NCI-H2196 (cell line): ENCODE measurements at regions not wholly inside any gene's neighbourhood (a gene's known extent, or its start where the extent isn't known, plus 50 kb on each side); places are given as distances from the start of the nearest gene placed in this dataset.
"Not testable (repeated sequence)": the region's sequence is repeated elsewhere in the genome, so short reads cannot be mapped to it uniquely, and the experiment has no call there.

Experiments
- DNase-seq: peaks from one replicate; lab custom pipeline; 2025; ENCODE audit not compliant: unreplicated experiment; lab: John Stamatoyannopoulos, UW

DNA sequence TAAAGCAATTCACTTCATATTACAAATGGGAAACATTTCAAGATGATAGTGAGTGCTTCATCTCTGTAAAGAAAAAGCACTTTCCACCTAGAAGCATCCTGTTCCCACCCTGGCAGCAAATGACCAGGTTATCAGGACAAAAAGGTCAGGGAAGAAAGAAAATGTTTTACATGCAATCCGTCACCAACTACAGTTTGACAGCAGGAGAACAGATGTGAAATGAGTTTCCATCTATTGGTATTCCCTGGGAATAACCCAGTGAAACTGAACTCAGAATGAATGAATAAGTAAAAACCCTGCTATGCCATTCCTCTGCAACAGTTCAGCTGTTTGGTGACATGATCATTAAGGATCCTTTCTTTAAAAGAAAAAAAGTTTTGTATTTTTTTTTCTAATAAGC lies 67.6 kb downstream of the HTR1A start:
- DNase-seq: no peak

DNA sequence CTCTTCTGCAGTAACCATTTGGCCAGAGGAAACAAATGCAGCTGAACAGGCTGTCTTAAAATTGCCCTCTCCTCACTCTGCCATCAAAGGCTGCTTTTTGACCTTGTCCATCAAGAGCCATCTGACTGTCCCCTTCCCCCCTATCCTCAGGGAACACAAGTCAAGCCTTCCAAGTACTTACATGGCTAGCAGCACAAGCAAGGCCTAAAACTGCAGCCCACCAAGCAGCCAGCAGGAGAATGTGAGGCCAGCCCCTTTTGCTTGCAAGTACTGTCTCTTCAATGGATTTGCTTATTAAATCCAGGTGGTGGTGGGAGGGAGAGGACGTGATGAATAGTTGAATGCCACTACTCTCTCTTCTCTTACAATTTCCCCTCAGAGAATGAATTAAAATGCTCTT lies 83.5 kb downstream of the HTR1A start:
- DNase-seq: no peak

DNA sequence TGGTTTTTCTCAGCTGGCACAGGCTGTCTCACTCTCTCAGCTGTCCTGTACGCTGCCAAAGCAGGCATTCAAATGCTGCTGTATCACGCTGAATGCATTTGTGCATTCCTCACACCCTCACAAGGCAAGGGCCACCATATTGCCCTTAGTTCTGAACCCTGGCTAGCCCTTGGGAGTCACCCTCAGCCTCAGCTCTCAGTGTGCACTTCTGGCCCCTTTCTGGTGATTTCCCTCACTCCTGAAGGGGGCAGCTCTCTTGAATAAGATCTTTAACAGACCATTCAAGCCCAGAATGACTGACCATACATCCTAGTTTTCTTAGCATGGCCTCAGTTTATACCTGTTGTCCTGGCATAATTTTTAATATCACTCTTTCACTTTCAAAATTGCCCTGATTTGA lies 84.3 kb downstream of the HTR1A start:
- DNase-seq: no peak

DNA sequence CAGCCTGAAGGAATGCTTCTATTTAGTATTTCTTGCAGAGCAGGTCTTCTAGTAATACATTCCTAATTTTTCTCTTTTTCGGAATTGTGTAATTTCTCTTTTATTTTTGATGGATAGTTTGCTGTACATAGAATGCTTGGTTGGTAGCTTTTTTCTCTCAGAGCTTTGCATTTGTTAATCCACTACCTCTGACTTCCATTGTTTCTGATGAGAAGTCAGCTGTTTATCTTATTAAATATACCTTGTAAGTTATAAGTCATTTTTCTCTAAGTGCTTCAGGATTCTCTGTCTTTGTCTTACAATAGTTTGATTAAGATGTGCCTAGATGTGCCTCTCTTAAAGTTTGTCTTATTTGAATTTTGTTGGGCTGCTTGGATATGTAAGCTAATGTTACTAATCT lies 101.9 kb downstream of the HTR1A start:
- no peak for DNase-seq

DNA sequence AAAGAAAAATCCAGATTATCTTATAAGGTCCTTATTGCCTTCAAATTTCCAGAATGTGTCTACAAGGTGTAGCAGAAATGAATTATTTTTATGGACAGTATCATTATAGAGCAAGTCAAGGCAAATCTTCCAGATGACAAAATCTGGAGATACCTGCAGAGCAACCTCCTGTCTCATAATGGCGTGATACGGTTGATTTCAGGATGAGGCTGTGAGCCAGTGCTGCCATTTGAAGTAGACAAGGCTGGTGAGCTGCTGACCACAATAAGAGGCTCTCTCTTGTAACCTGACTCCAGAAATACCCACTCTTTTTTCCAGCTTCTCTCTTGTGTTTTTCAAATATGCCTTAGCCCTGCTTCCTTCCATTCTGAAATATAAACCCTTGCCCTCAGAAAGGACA lies 108.2 kb downstream of the HTR1A start:
- DNase-seq: no peak

DNA sequence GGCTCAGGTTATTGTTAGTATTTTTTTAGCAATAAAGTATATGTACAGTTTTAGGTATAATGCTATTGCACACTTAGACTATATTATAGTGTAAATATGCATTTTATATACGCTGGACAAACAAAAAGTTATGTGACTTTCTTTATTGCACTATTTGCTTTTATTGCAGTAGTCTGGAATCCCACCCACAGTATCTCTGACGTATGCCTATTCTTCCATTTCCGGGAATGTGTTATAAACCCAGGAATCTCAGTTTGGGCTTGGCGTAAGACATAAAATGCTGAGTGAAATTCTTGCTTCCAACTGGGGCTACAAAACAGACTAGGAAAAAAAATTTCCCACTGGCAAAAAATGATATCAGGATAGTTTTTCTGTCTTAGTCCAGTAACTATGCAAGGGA lies 119.1 kb downstream of the HTR1A start:
- no peak for DNase-seq

DNA sequence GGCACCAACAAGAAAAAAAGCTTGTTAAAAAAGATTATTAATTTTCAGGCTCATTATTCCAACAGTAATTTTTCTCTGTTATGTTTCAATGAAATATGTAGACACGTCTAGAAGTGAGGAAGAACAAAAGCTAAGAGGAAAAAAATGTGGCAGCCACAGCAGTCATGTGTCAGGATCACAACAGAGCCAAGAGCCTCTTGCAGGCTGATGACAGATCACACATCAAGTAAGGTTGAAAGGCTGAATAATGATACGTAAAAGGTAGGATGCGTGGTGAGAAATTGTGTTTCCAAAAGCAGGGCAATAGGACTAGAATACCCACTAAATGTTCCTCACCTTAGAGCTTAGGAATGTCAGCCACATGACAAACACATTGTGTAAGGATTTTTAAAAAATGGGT lies 124.8 kb downstream of the HTR1A start:
- no peak for DNase-seq

DNA sequence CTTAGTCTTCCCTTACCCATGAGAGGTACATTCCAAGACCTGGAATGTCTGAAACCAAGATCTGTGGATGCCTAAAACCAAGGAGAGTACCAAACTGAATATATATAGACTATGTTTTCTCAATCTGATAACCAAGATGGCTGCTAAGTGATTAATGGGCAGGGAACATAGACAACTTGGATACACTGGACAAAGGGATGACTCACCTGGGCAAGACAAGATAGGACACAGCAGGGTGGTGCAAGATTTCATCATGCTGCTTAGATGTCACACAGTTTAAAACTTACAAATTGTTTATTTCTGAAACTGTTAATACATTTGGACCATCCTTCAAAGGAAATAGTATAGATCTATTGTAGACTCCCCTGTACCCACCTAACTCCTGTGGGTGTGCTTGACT lies 130.9 kb downstream of the HTR1A start:
- DNase-seq: no peak

DNA sequence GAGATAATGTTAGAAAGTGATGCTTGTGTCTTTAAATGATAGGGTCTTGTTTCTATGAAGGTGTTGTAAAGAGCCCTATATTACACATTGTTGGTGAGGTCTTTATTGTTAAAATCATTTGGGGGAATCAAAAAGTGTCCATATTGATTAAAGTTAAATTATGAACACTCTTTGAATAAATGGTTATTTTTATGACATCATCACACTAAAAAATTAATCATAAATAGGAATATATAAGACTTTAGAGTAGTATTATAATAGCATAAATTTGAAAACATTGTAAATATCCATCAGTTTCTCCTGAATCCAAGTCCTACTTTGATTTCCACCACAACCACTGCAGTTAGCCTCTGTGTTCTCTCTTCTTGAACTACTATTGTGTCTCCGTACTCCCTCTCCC lies 136.3 kb downstream of the HTR1A start:
- no peak for DNase-seq

DNA sequence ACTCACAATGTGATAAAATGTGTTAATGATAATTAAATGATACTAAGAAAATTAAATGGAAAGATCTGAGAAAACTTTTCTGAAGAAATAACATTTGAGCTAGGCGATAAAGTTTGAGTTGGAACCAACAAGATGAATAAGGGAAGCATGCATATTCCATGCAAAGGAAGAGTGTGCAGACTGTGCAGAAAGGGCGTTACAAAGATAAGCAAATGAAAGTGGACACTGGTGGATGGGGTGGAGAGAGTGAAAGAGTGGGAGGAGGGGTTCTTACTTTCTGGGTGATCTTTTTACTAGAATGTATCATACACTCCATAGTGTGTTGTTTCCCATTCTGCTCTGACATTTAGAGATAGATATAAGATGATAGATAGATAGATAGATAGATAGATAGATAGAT lies 138.7 kb downstream of the HTR1A start:
- DNase-seq: no peak

DNA sequence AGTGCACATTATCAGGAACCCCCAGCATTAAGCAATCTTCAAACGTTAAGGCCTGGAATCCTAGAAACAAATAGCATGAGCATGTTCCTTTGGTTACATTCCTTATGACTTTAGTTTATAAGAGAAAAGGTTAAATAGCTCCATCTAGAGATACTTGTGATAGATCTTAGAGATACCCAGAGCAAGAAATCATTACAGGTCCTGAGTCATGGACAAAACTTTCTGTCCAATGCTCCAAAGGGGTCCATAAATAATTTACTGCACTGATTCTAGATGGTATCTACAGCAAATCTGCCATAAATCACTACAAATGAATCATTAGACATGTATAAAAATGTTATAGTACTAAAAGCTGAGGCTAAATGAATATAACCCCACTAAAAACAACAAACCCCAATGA lies 139.6 kb downstream of the HTR1A start:
- DNase-seq: no peak

DNA sequence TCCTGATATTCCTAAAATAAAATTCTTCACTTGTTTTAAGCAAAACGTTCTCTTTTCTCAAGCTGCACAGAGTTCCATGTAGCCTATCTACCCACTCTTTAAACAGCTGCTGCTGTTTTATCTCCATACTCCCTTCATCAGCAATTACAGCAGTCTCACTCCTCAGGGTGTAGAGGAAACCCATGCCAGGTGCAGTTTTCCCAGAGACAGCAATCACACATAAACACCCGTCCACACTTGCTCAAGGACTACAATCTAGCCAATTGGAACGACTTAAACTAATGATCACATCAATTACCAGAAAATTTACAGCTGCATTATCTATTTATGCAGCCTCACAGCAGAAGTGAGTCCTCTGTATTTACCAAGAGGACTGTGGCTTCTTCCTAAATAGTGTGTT lies 141.7 kb downstream of the HTR1A start:
- DNase-seq: no peak

DNA sequence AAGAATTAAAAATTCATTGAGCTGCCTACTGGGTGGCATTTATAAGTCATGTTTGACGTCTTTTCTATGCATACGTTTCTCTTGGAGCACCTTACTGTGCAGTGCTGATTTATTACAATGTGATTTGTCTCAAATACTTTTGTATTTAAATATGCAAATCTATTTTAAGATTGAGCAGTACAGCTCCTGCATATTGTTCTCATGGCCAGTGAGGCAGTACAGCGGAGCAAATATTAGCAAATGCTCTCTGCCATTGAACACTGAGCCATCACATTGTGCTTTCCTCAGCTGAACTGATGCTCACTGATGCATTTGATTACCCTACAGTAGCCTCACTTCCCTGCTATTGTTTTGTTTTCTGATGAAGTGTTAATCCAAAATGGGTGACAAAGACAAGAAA lies 149.6 kb downstream of the HTR1A start:
- DNase-seq: no peak

DNA sequence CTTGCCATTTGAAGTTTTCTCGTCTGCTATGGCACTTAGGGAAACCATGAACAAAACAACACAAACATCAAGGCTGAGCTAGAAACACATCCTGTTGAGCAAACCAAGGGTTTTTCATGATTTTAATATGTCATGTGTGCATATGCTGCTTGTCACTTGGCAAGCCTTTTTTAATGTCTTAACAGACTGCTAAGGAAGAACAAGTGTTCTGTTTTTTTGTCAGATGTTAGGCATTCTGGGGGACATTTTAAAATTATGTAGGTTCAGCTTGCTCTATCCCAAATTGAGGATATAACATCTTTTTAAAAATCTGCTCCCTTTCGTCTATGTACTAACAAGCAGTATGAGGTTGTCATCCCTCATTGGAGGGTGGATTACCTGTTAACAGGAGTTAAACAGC lies 150.3 kb downstream of the HTR1A start:
- DNase-seq: no peak

DNA sequence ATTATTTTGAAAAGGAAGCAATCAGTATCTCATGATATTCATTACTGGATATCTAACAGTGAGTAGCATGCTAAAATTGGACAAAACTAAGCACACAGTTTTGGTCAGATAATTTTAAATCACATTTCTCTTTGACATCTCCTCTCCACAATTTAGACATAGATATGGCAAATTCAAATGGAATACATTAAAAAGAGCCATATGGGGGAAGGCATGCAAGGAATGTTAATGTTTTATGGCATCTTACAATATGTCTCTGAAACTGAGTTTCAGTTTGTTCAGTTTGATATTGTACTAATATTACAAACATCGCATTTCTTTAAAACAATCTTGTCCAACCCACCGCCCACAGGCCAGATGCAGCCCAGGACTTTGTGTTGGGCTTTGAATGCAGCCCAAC lies 151.0 kb downstream of the HTR1A start:
- DNase-seq: no peak

DNA sequence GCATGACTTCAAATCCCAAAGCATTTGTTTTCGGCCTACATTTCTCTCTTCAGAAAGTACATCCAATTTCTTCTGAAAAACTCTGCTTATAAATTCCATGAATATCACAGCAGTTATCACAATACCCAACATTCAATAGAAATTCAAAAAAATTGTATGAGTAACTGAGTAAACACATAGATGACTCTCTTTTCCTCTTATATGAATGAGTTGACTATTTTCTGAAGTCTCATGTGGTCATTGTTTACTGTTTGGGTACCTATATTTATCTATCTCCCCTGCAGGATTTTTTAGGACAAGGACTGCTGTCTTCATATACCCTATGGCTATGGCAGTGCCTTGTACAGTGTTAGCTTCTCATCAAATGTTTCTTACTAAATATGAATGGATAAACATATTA lies 157.1 kb downstream of the HTR1A start:
- DNase-seq: no peak

DNA sequence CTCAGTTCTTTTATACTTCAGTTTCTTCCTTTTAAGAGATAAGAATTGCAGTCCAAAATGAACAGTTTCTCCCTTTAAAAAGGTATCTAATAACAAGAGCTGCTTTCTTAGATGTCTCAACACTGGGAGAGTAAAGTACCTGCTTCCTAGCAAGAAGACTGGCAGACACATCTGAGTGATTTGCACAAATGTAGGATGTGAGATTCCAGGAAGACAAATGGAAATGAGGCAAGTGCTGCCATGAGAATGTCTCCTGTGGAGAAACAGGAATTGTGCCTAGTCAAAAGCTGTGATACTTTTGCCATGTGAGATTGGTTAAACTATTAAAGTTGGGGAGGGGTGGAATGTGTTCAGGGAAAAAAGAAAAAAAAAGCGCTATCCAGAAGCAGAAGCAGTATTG lies 159.1 kb downstream of the HTR1A start:
- DNase-seq: no peak

DNA sequence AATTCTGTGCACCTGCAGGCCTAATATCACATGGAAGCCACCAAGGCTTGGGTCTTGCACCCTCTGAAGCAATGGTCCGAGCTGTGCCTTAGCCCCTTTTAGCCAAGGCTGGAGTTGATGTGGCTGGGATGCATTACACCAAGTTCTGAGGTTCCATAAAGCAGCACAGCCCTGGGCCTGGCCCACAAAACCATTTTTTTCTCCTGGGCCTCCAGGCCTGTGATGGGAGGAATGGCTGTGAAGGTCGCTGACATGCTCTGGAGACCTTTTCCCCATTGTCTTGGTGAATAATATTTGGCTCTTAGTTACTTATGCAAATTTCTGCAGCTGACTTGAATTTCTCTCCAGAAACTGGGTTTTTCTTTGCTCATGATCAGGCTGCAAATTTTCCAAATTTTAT lies 167.3 kb downstream of the HTR1A start:
- DNase-seq: no peak

DNA sequence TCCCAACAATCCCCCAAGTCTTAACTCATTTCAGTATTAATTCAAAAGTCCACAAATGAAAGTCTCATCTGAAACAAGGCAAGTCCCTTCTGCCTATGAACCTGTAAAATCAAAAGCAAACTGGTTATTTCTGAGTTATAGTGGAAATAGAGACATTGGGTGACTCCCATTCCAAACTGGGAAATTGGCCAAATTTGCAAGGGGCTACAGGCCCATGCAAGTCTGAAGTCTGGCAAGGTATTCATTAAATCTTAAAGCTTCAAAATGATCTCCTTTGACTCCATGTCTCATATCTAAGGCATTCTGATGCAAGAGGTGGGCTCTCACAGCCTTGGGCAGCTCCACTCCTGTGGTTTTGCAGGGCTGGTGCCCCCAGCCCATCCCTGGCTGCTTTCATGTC lies 167.9 kb downstream of the HTR1A start:
- DNase-seq: no peak

DNA sequence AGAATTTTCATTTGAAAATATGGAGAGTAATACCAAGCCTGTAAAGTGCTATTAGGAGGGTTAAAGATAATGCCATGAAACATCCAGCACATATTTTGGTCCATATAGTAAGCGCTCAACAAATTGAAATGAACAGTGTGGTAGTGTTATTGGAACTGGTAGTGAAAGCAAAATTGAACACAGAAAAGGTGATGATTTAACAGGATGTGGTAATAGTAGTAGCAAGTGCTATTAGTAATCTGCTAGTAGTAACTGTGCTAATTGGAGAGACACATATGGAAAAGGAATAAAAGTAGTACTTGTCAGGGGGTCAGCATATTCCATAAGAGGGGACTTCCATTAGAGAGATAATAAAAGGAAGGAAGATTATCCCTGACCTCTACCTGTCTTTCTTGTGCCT lies 187.3 kb downstream of the HTR1A start:
- no peak for DNase-seq

DNA sequence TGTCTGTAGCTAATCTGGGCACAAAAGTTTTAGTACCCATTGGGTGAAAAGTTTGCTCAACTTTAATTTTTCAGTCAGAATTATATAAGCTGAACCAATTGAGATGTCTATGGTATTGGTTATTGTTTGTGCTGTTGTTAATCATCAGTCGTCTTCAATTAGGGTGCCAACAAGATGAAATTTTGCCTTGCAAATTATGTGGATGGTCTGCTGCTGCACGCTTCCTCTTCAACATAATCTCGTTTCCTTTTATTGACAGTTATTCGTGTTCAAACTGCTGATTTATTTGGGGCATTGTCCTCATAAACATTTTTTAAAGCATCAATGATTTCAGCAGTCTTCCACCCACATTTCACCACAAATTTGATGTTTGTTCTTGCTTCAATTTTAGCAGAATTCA lies 194.0 kb downstream of the HTR1A start:
- no peak for DNase-seq

DNA sequence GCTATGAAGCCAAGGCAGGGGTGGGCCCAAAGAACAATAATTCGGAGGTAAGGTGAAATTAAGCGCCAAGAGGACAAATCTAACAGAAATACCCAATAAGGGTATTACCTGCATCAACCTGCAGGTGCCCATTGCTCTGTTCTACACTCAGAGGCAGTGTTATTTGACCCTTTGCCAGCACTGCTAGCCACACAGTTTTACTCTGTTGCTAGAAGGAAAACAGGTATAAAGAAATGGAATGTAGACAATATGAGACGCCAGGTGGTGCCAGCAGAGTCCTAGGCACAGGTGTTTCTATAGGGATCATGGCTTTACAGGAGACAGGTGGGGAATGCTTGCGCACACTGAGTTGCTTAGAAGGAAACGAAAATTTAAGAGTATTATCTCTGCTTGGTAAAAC lies 201.3 kb downstream of the HTR1A start:
- no peak for DNase-seq

DNA sequence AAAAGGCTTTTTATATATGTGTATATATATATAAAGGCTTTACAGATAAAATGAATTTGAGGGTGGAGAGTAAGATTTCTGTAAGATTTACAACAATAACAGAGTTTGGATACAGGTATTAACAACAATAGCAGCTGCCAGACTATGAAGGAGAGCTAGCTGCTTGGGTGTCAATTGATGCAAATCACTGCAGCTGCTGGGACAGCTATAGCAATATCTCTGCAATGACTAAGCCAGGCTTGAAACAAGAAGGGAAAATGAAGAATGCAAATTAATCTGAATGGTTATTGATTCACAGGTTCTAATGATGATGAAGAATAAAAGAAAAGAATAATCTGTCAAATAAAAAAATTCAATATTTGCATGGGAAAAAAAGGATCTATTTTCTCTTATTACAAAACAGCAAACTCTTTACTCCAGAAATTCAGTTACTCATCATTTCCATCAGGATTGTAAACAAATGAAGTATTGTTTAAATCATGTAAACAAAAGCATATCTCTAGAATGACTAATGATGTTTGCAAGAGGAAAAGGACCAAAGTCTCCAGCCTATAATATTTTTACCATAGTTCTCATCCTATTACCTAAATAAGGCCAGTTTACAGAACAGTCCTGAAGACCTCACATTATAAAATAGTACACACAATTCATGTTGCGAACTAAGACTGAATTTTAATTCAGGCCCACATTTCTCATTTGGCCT lies 219.0 kb downstream of the HTR1A start:
- no peak for DNase-seq

DNA sequence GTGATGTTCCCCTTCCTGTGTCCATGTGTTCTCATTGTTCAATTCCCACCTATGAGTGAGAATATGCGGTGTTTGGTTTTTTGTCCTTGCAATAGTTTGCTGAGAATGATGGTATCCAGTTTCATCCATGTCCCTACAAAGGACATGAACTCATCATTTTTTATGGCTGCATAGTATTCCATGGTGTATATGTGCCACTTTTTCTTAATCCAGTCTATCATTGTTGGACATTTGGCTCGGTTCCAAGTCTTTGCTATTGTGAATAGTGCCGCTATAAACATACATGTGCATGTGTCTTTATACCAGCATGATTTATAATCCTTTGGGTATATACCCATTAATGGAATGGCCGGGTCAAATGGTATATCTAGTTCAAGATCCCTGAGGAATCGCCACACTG lies 229.4 kb downstream of the HTR1A start:
- not testable (repeated sequence) for DNase-seq
